ENCODE measurements at regions not wholly inside any gene's neighbourhood (a gene's known extent, or its start where the extent isn't known, plus 50 kb on each side); places are given as distances from the start of the nearest gene placed in this dataset.

DNA sequence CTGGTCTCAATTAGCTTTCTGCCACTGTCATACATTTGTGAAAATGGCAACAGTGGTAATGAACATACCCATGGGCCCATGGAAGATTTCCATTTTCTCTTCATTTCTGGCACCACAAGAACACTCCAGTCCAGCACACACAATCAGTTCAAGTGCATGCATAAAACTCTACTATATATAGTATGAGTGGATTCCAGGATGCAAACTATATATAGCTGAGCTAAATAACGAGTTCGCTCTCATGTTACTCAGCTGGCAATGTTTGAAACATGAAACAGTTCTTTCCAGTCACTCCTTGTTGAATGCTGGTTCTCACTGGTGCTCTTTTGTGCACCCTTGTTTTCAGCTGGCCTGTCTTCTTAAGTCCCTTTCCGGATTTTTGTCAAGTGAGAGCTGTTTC lies 75.2 kb upstream of the DHX40 start:
- TF ChIP-seq SMC3 (IDR thresholded peaks at IDR 0.05; ENCODE audit: borderline replicate concordance, low read length) (no peak), ATF3 (IDR thresholded peaks at IDR 0.05; ENCODE audit: borderline replicate concordance, extremely low read depth, low read depth, low read length) (no peak), ZNF274 (IDR thresholded peaks at IDR 0.05; ENCODE audit: insufficient read depth, insufficient read length) (no peak), IKZF2 (IDR thresholded peaks at IDR 0.05) (no peak)
- RAD21 ChIA-PET (ENCODE audit: unreplicated experiment): no interaction called here
- CTCF ChIA-PET: interaction anchor here (0.7 kb wide), 1 partner anchor 434 kb away, joined by 3 read pairs; no protein-coding TSS in a partner anchor
- Histone ChIP-seq H3K4me3 (no peak overlapping the region), H3K9ac (ENCODE audit: control insufficient read depth, insufficient read depth, low read length) (no peak overlapping the region), H2AFZ (ENCODE audit: control insufficient read depth, low read depth, low read length) (no peak overlapping the region), H3K4me1 (ENCODE audit: control insufficient read depth, insufficient read depth, low read length) (no peaks in the 10 kb centered on the region), H3K9me3 (replicated peaks; ENCODE audit: control insufficient read depth, insufficient read depth, low read length) (no peaks in the 10 kb centered on the region), H3K4me2 (ENCODE audit: control insufficient read depth, insufficient read depth) (no peak overlapping the region), H3K27me3 (replicated peaks in 1 of 2; ENCODE audit: control insufficient read depth in 2 of 2, insufficient read depth in 2 of 2, low read length in 1 of 2) (no peaks in the 10 kb centered on the region), H4K20me1 (ENCODE audit: control insufficient read depth, insufficient read depth) (no peaks in the 10 kb centered on the region), H3K27ac (ENCODE audit: control insufficient read depth, insufficient read depth) (no peak overlapping the region), H3K79me2 (ENCODE audit: control insufficient read depth, insufficient read depth, low read length) (no peaks in the 10 kb centered on the region), H3K36me3 (ENCODE audit: control insufficient read depth in 2 of 2, insufficient read depth in 2 of 2, low read length in 1 of 2) (no peaks in the 10 kb centered on the region)
- intact Hi-C loops (cut with micrococcal nuclease; ENCODE audit: unreplicated experiment): no loop called here
- FAIRE-seq: no peak
- BruUV-seq (replicated peaks): no TSS peak
- DNase-seq (ENCODE audit: low read depth, low spot score): no peak
- in situ Hi-C loops (cut with MboI): no loop called here
- SMC1A ChIA-PET (ENCODE audit: uncharacterized antibody, unreplicated experiment): interaction anchor here (0.7 to 1.7 kb wide), 2 partner anchors 11 to 179 kb away, joined by 3 to 5 read pairs; no protein-coding TSS in a partner anchor
- POLR2A ChIA-PET: no interaction called here
- ATAC-seq: no peak
- WGBS (ENCODE audit: insufficient coverage, insufficient replicate concordance, low lambda C conversion rate, missing lambda C conversion rate): 39% methylated on average over 3 of the region's 3 CpGs

DNA sequence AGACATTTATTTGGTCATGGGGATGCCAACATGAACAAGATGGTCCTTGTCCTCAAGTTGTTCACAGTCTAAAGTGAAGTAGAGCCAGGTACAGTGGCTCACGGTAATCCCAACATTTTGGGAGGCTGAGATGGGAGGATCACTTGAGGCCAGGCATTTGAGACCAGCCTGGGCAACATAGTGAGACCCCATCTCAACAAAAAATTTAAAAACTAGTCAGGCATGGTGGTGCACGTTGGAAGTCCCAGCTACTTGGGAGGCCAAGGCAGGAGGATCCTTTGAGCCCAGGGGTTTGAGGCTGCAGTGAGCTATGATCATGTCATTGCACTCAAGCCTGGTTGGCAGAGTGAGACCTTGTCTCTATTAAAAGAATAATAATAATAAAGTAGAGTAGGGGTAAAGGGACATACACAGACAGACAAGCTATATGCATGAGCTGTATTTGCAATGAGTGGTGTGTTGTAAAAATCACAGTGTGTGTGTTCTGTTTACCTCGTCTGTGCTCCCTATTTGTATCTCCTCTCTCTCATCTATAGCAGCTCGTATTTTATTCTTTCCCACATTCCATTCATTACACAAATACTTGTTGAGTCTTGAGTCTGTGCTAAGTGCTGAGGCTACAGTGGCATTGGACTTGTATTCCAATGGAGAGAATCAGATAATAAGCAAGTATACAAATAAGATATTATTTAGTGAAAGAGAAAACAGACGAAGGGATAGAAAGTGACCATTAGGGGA lies 73.9 kb upstream of the DHX40 start:
- Histone ChIP-seq H4K20me1 (ENCODE audit: control insufficient read depth, insufficient read depth) (no peaks in the 10 kb centered on the region), H2AFZ (ENCODE audit: control insufficient read depth, low read depth, low read length) (no peak overlapping the region), H3K27me3 (replicated peaks in 1 of 2; ENCODE audit: control insufficient read depth in 2 of 2, insufficient read depth in 2 of 2, low read length in 1 of 2) (no peaks in the 10 kb centered on the region), H3K9ac (ENCODE audit: control insufficient read depth, insufficient read depth, low read length) (no peak overlapping the region), H3K4me3 (no peak overlapping the region), H3K79me2 (ENCODE audit: control insufficient read depth, insufficient read depth, low read length) (no peaks in the 10 kb centered on the region), H3K27ac (ENCODE audit: control insufficient read depth, insufficient read depth) (no peak overlapping the region), H3K4me2 (ENCODE audit: control insufficient read depth, insufficient read depth) (no peak overlapping the region), H3K9me3 (replicated peaks; ENCODE audit: control insufficient read depth, insufficient read depth, low read length) (no peaks in the 10 kb centered on the region), H3K36me3 (ENCODE audit: control insufficient read depth in 2 of 2, insufficient read depth in 2 of 2, low read length in 1 of 2) (no peaks in the 10 kb centered on the region), H3K4me1 (ENCODE audit: control insufficient read depth, insufficient read depth, low read length) (no peaks in the 10 kb centered on the region)
- no peak for ATAC-seq
- no peak for FAIRE-seq
- ChIA-PET POLR2A (no interaction called here), CTCF (interaction anchor here (0.7 kb wide), 1 partner anchor 49 kb away, joined by 3 read pairs; no protein-coding TSS in a partner anchor), SMC1A (ENCODE audit: uncharacterized antibody, unreplicated experiment) (no interaction called here), RAD21 (ENCODE audit: unreplicated experiment) (no interaction called here)
- WGBS (ENCODE audit: insufficient coverage, insufficient replicate concordance, low lambda C conversion rate, missing lambda C conversion rate): 15% methylated on average over 5 of the region's 5 CpGs
- no TSS peak for BruUV-seq (replicated peaks)
- DNase-seq (ENCODE audit: low read depth, low spot score): no peak
- in situ Hi-C loops (cut with MboI) (no loop called here), intact Hi-C loops (cut with micrococcal nuclease; ENCODE audit: unreplicated experiment) (no loop called here)
- TF ChIP-seq GABPA (IDR thresholded peaks at IDR 0.05; ENCODE audit: low read depth): no peak
- TF ChIP-seq HDGF (IDR thresholded peaks at IDR 0.05): no peak
- no peak for TF ChIP-seq ZNF207 (IDR thresholded peaks at IDR 0.05; ENCODE audit: borderline replicate concordance)
- no peak for TF ChIP-seq KDM1A (IDR thresholded peaks at IDR 0.05; ENCODE audit: borderline replicate concordance)
- no peak for TF ChIP-seq EZH2 (IDR thresholded peaks at IDR 0.05; ENCODE audit: borderline replicate concordance, control insufficient read depth, low read depth, low read length)
- TF ChIP-seq MEF2A (IDR thresholded peaks at IDR 0.05; ENCODE audit: insufficient read depth, low read depth, low read length): no peak
- TF ChIP-seq MAX (IDR thresholded peaks at IDR 0.05; ENCODE audit: low read depth, low read length): no peak
- no peak for TF ChIP-seq ZSCAN29 (IDR thresholded peaks at IDR 0.05)
- no peak for TF ChIP-seq BACH1 (IDR thresholded peaks at IDR 0.05; ENCODE audit: borderline replicate concordance)
- TF ChIP-seq, protein P1, sequence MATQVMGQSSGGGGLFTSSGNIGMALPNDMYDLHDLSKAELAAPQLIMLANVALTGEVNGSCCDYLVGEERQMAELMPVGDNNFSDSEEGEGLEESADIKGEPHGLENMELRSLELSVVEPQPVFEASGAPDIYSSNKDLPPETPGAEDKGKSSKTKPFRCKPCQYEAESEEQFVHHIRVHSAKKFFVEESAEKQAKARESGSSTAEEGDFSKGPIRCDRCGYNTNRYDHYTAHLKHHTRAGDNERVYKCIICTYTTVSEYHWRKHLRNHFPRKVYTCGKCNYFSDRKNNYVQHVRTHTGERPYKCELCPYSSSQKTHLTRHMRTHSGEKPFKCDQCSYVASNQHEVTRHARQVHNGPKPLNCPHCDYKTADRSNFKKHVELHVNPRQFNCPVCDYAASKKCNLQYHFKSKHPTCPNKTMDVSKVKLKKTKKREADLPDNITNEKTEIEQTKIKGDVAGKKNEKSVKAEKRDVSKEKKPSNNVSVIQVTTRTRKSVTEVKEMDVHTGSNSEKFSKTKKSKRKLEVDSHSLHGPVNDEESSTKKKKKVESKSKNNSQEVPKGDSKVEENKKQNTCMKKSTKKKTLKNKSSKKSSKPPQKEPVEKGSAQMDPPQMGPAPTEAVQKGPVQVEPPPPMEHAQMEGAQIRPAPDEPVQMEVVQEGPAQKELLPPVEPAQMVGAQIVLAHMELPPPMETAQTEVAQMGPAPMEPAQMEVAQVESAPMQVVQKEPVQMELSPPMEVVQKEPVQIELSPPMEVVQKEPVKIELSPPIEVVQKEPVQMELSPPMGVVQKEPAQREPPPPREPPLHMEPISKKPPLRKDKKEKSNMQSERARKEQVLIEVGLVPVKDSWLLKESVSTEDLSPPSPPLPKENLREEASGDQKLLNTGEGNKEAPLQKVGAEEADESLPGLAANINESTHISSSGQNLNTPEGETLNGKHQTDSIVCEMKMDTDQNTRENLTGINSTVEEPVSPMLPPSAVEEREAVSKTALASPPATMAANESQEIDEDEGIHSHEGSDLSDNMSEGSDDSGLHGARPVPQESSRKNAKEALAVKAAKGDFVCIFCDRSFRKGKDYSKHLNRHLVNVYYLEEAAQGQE (IDR thresholded peaks at IDR 0.05; ENCODE audit: low read depth, low read length): no peak
- TF ChIP-seq RFX5 (IDR thresholded peaks at IDR 0.05; ENCODE audit: low read depth, low read length): no peak
